HG02642 (cell line): ENCODE measurements at regions not wholly inside any gene's neighbourhood (a gene's known extent, or its start where the extent isn't known, plus 50 kb on each side); places are given as distances from the start of the nearest gene placed in this dataset.

Source experiments
- ATAC-seq: cut with Tn5 transposase; IDR thresholded peaks from one replicate; pipeline ENCODE4 v1.9.1; 2021; ENCODE audit warnings: mild to moderate bottlenecking; ENCODE audit not compliant: unreplicated experiment, poor library complexity

- no peak for ATAC-seq
These were observed 94.8 kb upstream of the PMEPA1 start for GRCh38 chr20:57804470-57805250.

- no peak for ATAC-seq
These were observed 93.7 kb upstream of the PMEPA1 start for GRCh38 chr20:57803508-57804005.

GRCh38 chr20:57802765-57803507 is 93.1 kb upstream of the PMEPA1 start:
- ATAC-seq: no peak

- ATAC-seq: no peak
These were observed 91.8 kb upstream of the PMEPA1 start for GRCh38 chr20:57801581-57801980.

- no peak for ATAC-seq
These were observed 91.1 kb upstream of the PMEPA1 start for GRCh38 chr20:57800791-57801430.

- no peak for ATAC-seq
These were observed 87.6 kb upstream of the PMEPA1 start for GRCh38 chr20:57797401-57797800.

GRCh38 chr20:57795977-57796560 is 86.3 kb upstream of the PMEPA1 start:
- ATAC-seq: no peak

GRCh38 chr20:57795342-57795697 is 85.5 kb upstream of the PMEPA1 start:
- ATAC-seq: no peak

- no peak for ATAC-seq
These were observed 85.0 kb upstream of the PMEPA1 start for GRCh38 chr20:57794600-57795341.

GRCh38 chr20:57794036-57794435 is 84.2 kb upstream of the PMEPA1 start:
- no peak for ATAC-seq

GRCh38 chr20:57793421-57793820 is 83.6 kb upstream of the PMEPA1 start:
- ATAC-seq: no peak

- no peak for ATAC-seq
These were observed 82.7 kb upstream of the PMEPA1 start for GRCh38 chr20:57792386-57793080.

- ATAC-seq: no peak
These were observed 82.2 kb upstream of the PMEPA1 start for GRCh38 chr20:57791966-57792365.

- ATAC-seq: no peak
These were observed 81.6 kb upstream of the PMEPA1 start for GRCh38 chr20:57791178-57791962.

- no peak for ATAC-seq
These were observed 80.4 kb upstream of the PMEPA1 start for GRCh38 chr20:57790176-57790575.

- no peak for ATAC-seq
These were observed 79.3 kb upstream of the PMEPA1 start for GRCh38 chr20:57788936-57789613.

GRCh38 chr20:57787990-57788781 is 78.4 kb upstream of the PMEPA1 start:
- no peak for ATAC-seq
